ENCODE measurements at regions not wholly inside any gene's neighbourhood (a gene's known extent, or its start where the extent isn't known, plus 50 kb on each side); places are given as distances from the start of the nearest gene placed in this dataset.

DNA sequence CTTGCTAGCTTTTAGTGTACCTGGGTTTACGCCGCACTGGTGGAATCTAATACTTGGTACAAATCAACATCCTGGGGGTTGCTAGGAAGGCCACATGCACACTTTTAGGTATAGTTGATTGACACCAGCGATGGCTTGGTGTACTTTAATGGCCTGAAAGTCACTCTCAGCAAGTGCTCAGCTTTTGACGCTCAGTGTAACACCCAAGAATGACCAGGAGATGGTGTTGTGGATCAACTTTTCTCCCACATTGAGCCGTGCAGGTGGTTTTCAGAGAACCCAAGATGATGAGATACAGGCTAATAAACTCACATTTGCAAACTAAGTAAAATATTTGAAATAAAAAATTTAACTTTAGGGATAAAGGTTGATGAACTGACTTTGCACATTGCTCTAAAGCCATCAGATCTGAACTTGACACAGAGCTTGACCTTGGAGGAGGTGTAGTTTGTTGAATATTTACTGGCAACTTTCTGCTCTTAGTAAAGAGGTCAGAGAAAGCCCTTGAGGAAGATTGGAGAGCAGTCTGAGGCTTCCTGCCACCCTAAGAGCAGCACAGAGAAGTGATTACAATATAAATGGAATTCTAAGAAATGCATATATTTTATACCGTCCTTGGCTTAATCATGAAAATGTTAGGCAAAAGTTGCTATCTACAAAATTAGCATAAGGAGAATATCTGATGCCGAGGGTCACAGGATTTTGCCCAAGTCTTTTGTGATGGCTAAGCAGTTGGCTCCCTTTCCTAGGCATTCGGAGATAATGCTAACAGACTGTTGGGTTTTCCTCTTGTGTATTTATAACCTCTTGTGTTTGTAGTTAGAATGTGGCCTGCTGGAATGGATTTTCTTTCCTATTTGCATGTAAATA, 143.4 kb upstream of the RASGRP1 start:
- Histone ChIP-seq H3K4me1 (ENCODE audit: insufficient read depth, low read length) (peaks cover 5% of the 10 kb centered on the region; the same call in 1 of the 2 replicates), H3K36me3 (ENCODE audit: insufficient read depth, low read length) (no peaks in the 10 kb centered on the region), H3K9me3 (ENCODE audit: control insufficient read depth, insufficient read depth, low read length) (no peaks in the 10 kb centered on the region), H3K9ac (ENCODE audit: low read depth, low read length) (no peak overlapping the region)

DNA sequence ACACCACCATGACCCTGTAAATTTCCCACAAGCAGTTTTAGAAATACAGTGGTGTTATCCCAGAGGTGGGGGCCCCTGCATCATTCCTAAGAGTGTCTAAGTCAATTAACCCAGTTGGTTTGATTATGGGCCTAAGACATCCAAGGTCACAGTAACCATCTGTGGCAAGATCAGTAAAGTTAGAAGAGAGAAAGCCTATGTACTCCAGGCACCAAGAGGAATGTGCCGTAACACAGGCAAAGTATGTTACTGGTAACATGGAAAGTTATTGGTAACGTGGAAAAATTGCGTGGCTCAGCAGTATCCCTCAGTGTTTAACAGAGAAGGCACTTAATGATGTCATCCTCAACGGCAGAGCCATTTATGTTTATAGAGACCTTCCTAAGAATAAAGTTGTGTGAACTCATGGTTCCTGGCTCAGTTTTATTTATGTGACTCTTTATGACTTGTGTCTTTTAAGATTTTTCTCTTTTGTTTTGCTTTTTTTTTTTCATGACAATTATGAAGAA, 144.1 kb upstream of the RASGRP1 start:
- Histone ChIP-seq H3K9ac (ENCODE audit: low read depth, low read length) (no peak overlapping the region), H3K9me3 (ENCODE audit: control insufficient read depth, insufficient read depth, low read length) (no peaks in the 10 kb centered on the region), H3K36me3 (ENCODE audit: insufficient read depth, low read length) (no peaks in the 10 kb centered on the region), H3K4me1 (ENCODE audit: insufficient read depth, low read length) (peaks cover 5% of the 10 kb centered on the region; the same call in 1 of the 2 replicates)

DNA sequence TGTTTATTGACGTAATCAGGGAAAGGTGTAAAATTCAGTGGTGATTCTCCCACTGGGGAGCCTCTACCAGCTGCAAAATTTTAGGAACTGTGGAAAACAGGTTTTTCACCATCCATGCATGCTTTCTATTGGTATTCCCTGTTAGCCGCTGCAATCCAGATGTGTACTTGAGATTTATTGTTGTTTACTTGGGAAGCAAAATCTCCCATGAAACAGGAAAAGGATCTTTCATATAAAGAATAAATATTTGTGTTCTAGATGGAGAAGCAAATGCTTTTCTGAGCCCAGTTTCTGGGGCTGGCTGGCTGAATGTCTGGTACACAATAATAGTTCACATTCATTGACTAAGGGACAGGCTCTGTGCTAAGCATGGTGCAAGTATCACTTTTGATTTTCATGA, 144.6 kb upstream of the RASGRP1 start:
- H3K4me1 ChIP-seq (ENCODE audit: insufficient read depth, low read length) = peaks cover 5% of the 10 kb centered on the region; the same call in 1 of the 2 replicates
- H3K36me3 ChIP-seq (ENCODE audit: insufficient read depth, low read length) = no peaks in the 10 kb centered on the region
- H3K9me3 ChIP-seq (ENCODE audit: control insufficient read depth, insufficient read depth, low read length) = no peaks in the 10 kb centered on the region
- H3K9ac ChIP-seq (ENCODE audit: low read depth, low read length) = no peak overlapping the region

DNA sequence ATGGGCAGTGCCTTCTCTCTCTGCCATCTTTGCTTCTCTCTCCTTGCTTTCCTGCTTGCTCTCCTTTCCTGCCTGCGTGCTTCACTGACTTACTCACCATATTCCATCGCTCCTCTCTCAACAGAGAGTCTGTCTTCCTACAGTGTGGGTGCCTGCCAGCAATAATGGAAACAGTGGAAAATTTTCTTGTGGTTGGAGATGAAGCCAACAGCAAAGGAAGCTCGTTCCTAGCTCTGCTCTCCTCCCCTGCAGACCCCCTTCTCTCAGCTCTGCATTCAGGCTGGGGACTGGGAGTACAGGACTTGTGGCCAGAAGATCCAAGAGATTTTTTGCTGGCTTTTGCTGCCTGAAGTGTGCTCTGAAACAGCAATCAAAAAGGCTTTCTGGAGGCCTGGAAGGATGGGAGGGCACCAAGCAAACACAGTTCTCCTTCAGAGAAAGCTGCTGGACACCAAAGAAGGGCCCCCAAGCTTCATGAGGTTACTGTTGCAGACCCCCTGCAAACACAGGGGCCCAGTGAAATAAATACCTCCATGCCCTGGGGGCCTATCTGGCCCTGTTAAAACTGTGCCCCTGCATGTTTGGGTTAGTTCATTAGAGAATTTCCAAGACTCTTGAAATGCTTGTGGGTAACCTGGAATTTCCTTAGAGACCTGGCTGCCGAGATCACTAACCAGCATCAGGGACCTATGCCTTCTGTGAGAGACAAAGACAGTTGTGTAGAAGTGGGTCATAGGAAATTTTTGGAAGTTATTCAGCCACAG, 149.9 kb upstream of the RASGRP1 start:
- Histone ChIP-seq H3K4me1 (ENCODE audit: insufficient read depth, low read length) (no peaks in the 10 kb centered on the region), H3K36me3 (ENCODE audit: insufficient read depth, low read length) (no peaks in the 10 kb centered on the region), H3K9me3 (ENCODE audit: control insufficient read depth, insufficient read depth, low read length) (no peaks in the 10 kb centered on the region), H3K9ac (ENCODE audit: low read depth, low read length) (no peak overlapping the region)

DNA sequence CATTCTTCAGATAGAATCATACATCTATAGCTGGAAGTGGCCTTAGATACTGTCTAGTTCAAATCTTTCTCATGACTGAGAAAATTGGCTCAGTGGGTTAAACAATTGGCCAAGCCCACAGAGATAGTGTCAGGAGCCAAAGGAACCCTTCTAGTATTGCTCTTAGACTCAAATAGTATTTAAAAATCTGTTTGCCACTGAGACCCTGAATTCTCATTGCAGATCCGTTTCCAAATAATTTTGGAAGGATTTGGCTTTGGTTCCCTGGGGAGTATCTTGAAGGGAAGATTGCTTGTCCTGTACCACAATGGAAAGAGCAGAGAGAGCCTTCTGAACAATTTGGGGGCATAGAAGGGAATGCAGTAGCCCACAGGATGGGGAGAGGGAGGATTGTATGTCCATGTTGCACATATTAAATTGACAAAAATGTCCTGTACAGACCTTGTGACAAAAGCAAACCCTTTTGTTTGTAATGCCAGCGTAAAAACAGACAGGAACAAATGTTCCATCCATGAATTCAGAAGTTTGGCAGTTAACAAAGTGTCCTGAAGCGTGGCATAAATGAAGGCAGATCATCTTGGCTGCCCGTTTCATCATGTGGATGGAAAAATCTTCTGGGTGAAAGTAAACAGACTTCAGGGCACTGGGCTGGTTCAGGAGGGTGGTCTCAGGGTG, 156.4 kb upstream of the RASGRP1 start:
- Histone ChIP-seq H3K9ac (ENCODE audit: low read depth, low read length) (no peak overlapping the region), H3K36me3 (ENCODE audit: insufficient read depth, low read length) (no peaks in the 10 kb centered on the region), H3K4me1 (ENCODE audit: insufficient read depth, low read length) (no peaks in the 10 kb centered on the region), H3K9me3 (ENCODE audit: control insufficient read depth, insufficient read depth, low read length) (no peaks in the 10 kb centered on the region)

DNA sequence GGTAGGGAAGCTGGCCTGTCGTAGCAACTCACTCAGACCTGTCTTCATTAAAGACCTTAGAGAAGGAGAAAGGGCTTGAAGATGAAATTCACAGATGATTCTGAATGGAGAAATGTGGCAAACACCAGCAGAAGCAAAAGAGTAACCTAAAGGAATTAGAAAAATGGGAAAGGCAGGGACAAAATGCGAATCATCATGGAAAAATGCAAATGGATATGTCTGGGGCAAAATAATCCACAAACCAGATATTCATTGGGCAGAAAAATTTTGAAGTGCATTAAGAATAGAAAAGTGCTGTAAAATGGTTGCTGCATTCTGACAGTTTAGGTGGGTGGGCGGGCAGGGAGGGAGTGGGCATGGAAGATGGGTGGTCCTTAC, 156.9 kb upstream of the RASGRP1 start:
- Histone ChIP-seq H3K36me3 (ENCODE audit: insufficient read depth, low read length) (no peaks in the 10 kb centered on the region), H3K9me3 (ENCODE audit: control insufficient read depth, insufficient read depth, low read length) (no peaks in the 10 kb centered on the region), H3K9ac (ENCODE audit: low read depth, low read length) (no peak overlapping the region)

DNA sequence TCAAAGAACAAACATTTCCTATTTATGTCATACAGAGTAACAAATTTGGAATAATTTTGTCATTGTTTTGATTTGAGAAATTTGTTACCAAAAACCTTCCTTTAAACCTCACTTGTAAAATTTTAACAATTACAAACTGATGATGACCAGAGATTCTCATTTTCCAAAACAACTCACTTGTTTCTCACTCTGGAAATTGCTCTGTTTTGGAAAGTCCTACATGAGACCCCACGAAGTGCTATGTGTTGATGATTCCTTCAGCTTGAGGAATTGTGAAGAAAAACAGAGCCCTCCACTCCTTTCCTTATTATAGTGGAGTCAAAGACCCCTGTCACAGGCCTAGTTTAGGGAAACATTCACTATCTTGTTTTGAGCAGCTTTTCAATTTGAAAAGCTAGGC, 157.6 kb upstream of the RASGRP1 start:
- Histone ChIP-seq H3K4me1 (ENCODE audit: insufficient read depth, low read length) (no peaks in the 10 kb centered on the region), H3K9me3 (ENCODE audit: control insufficient read depth, insufficient read depth, low read length) (no peaks in the 10 kb centered on the region), H3K9ac (ENCODE audit: low read depth, low read length) (no peak overlapping the region), H3K36me3 (ENCODE audit: insufficient read depth, low read length) (no peaks in the 10 kb centered on the region)

More for the DNA sequence above, 156.9 kb upstream of the RASGRP1 start:
- no peaks in the 10 kb centered on the region for H3K4me1 ChIP-seq (ENCODE audit: insufficient read depth, low read length)

DNA sequence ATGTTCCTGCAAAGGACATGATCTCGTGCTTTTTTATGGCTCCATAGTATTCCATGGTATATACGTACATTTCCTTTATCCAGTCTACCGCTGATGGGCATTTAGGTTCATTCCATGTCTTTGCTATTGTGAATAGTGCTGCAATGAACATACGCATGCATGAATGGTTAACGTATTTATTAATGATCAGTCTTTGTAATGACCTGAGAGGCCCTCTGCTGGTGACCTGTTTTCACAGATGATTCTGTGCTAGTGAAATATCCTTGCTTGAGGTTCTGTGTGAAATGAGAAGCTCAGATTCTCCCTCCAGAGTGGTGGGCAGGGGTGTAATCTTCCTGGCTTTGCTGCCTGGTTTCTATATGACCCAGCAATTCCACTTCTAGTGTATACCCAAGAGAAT, 160.2 kb upstream of the RASGRP1 start:
- Histone ChIP-seq H3K4me1 (ENCODE audit: insufficient read depth, low read length) (no peaks in the 10 kb centered on the region), H3K36me3 (ENCODE audit: insufficient read depth, low read length) (no peaks in the 10 kb centered on the region), H3K9ac (ENCODE audit: low read depth, low read length) (no peak overlapping the region), H3K9me3 (ENCODE audit: control insufficient read depth, insufficient read depth, low read length) (no peaks in the 10 kb centered on the region)

DNA sequence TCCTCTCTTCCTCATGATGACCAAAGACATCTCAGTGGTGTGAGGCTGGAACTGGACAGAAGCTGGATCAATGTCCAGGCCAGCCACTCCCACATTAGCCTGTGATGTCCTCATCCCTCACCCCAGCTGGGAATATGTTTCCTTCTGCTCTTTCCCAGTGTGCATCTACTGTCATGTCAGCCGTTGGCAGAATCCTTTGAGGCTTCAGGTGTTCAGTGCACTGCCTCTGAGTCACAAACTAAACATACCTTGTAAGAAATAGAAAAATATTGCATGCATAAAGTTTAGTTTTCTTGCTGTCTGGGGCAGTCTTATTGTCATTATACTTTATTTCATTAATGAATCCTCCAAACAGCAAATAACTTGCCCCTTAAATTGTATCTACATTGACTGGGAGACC, 161.6 kb upstream of the RASGRP1 start:
- Histone ChIP-seq H3K9ac (ENCODE audit: low read depth, low read length) (no peak overlapping the region), H3K9me3 (ENCODE audit: control insufficient read depth, insufficient read depth, low read length) (no peaks in the 10 kb centered on the region), H3K4me1 (ENCODE audit: insufficient read depth, low read length) (no peaks in the 10 kb centered on the region), H3K36me3 (ENCODE audit: insufficient read depth, low read length) (no peaks in the 10 kb centered on the region)

DNA sequence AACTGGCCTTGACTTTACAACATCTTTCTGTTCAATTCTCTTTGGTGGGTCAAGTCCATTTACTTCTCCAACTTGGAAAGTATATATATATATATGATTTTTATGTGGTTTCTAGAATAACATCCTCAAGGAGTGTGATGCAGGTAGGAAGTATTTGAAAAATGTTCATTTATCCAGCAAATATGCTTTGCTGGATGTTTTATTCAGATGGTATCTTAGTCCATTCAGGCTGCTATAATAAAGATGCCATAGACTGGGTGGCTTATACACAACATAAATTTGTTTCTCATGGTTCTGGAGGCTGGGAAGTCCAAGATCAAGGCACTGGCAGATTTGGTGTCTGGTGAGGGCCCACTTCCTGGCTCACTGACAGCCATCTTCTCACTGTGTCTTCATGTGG, 168.7 kb upstream of the RASGRP1 start:
- Histone ChIP-seq H3K9me3 (ENCODE audit: control insufficient read depth, insufficient read depth, low read length) (no peaks in the 10 kb centered on the region), H3K4me1 (ENCODE audit: insufficient read depth, low read length) (no peaks in the 10 kb centered on the region), H3K9ac (ENCODE audit: low read depth, low read length) (no peak overlapping the region), H3K36me3 (ENCODE audit: insufficient read depth, low read length) (no peaks in the 10 kb centered on the region)

DNA sequence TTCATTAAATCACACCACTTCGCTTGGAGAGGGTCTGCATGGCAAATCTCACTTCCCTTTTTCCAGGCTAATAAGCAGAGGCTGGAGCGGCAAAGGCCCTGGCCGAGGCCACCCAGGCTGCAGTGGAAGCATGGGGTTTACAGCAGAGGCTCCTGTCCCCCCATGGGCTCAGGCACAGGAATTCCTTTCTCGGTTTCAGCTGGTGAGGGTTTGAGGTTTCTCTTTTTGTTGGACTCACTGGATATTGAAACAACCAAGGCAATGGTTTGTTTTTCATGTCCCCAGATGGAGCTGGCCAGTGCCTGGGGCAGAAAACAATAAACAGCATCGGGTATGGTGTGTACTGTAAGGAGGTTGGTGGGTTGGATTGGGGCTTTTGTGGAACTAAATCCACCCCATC, 175.6 kb upstream of the RASGRP1 start:
- no peak overlapping the region for H3K9ac ChIP-seq (ENCODE audit: low read depth, low read length)
- no peaks in the 10 kb centered on the region for H3K9me3 ChIP-seq (ENCODE audit: control insufficient read depth, insufficient read depth, low read length)
- H3K36me3 ChIP-seq (ENCODE audit: insufficient read depth, low read length) = no peaks in the 10 kb centered on the region
- no peaks in the 10 kb centered on the region for H3K4me1 ChIP-seq (ENCODE audit: insufficient read depth, low read length)

DNA sequence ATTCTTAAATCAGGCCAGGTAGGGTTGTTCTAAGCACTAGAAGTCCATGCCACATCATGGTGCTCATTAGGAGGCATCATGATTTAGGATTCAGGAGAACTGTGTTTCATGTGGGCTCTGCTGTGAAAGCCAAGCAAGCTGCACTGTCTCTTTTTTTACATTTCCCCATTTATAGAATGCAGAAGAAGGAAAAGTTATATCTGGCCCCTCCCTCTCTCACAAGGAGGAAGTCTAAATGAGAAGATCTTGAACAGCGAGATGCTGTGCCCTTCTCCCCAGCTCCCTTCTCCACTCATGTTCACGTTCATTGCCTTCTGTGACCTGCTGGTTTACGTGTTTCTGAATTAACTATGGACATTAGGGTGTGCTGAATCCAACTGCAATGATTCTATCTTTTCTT, 178.5 kb upstream of the RASGRP1 start:
- H3K36me3 ChIP-seq (ENCODE audit: insufficient read depth, low read length) = no peaks in the 10 kb centered on the region
- H3K9ac ChIP-seq (ENCODE audit: low read depth, low read length) = no peak overlapping the region
- no peaks in the 10 kb centered on the region for H3K9me3 ChIP-seq (ENCODE audit: control insufficient read depth, insufficient read depth, low read length)
- no peaks in the 10 kb centered on the region for H3K4me1 ChIP-seq (ENCODE audit: insufficient read depth, low read length)

DNA sequence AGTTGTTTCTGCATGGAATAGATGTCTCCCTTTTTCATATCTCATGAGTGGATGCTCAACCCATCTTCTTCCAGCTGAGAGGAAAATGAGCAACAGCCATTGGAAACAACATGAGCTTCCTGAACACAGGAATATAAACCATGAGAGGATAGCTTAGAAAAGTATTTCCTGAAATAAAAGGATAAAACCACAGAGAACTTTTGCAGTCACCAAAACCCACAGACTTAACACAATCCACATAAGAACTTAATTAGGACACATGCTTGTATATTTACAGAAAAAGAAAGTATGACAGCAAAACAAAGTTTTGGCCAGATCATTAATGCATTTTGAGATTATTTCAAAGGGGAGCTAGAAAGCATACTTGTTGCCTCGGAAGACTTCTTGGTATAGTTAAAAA, 180.5 kb upstream of the RASGRP1 start:
- Histone ChIP-seq H3K4me1 (ENCODE audit: insufficient read depth, low read length) (no peaks in the 10 kb centered on the region), H3K9ac (ENCODE audit: low read depth, low read length) (no peak overlapping the region), H3K9me3 (ENCODE audit: control insufficient read depth, insufficient read depth, low read length) (no peaks in the 10 kb centered on the region), H3K36me3 (ENCODE audit: insufficient read depth, low read length) (no peaks in the 10 kb centered on the region)

DNA sequence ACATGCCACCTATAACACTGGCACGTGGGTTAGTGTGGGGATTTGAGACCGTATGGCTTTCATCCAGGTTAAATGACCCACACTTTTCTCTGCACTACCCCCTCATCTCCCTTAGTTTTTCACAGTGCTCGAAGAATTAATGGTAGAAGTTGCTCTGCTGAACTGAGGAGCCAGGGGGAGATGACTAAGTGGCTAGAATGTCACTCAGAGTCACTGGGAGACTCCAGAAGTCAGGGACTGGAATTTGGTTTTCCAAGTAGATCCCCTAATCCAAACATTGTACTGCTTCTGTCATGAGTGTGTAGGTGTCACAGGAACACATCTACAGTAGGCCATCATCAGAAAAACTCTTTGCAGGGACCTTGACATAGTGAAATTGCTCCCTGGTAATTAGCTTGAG, 181.0 kb upstream of the RASGRP1 start:
- Histone ChIP-seq H3K9ac (ENCODE audit: low read depth, low read length) (no peak overlapping the region), H3K9me3 (ENCODE audit: control insufficient read depth, insufficient read depth, low read length) (no peaks in the 10 kb centered on the region), H3K36me3 (ENCODE audit: insufficient read depth, low read length) (no peaks in the 10 kb centered on the region), H3K4me1 (ENCODE audit: insufficient read depth, low read length) (no peaks in the 10 kb centered on the region)

All from ES-I3 (cell line).